ENCODE measurements at regions not wholly inside any gene's neighbourhood (a gene's known extent, or its start where the extent isn't known, plus 50 kb on each side); places are given as distances from the start of the nearest gene placed in this dataset.

GRCh38 chr13:53512635-53513034, 484.0 kb downstream of the OLFM4 start:
- intact Hi-C loops (cut with DNase I; ENCODE audit: low total_unique reads) = no loop called here
- 41 to 42% methylated on average over 1 of the region's 1 CpG for WGBS, 2 donors
- DNase-seq (ENCODE audit: low spot score in 2 of 2) = no peak
- TF ChIP-seq CTCF (IDR thresholded peaks at IDR 0.05) = no peak
- TF ChIP-seq POLR2A (IDR thresholded peaks at IDR 0.05) = no peak
- H3K4me3 ChIP-seq (ENCODE audit: low read depth, poor library complexity, severe bottlenecking) = no peak overlapping the region

- no peak for TF ChIP-seq POLR2A (IDR thresholded peaks at IDR 0.05)
- TF ChIP-seq CTCF (IDR thresholded peaks at IDR 0.05) = no peak
- WGBS, 2 donors = 56 to 60% methylated on average over 4 of the region's 4 CpGs
- intact Hi-C loops (cut with DNase I; ENCODE audit: low total_unique reads) = no loop called here
- no peak for DNase-seq (ENCODE audit: low spot score in 2 of 2)
- no peak overlapping the region for H3K4me3 ChIP-seq (ENCODE audit: low read depth, poor library complexity, severe bottlenecking)
Measured at GRCh38 chr13:53513226-53513625, 484.6 kb downstream of the OLFM4 start.

GRCh38 chr13:53520132-53520531, 491.5 kb downstream of the OLFM4 start:
- TF ChIP-seq CTCF (IDR thresholded peaks at IDR 0.05) = no peak
- no peak for TF ChIP-seq POLR2A (IDR thresholded peaks at IDR 0.05)
- intact Hi-C loops (cut with DNase I; ENCODE audit: low total_unique reads) = no loop called here
- no peak overlapping the region for H3K4me3 ChIP-seq (ENCODE audit: low read depth, poor library complexity, severe bottlenecking)
- no peak for DNase-seq (ENCODE audit: low spot score in 2 of 2)

GRCh38 chr13:53522034-53522433, 493.4 kb downstream of the OLFM4 start:
- TF ChIP-seq POLR2A (IDR thresholded peaks at IDR 0.05) (no peak), CTCF (IDR thresholded peaks at IDR 0.05) (no peak)
- DNase-seq (ENCODE audit: low spot score in 2 of 2) = no peak
- intact Hi-C loops (cut with DNase I; ENCODE audit: low total_unique reads) = no loop called here

GRCh38 chr13:53537586-53537985, 509.0 kb downstream of the OLFM4 start:
- intact Hi-C loops (cut with DNase I; ENCODE audit: low total_unique reads) = no loop called here
- 54 to 67% methylated on average over 1 of the region's 1 CpG for WGBS, 2 donors
- TF ChIP-seq POLR2A (IDR thresholded peaks at IDR 0.05) (no peak), CTCF (IDR thresholded peaks at IDR 0.05) (no peak)
- DNase-seq (ENCODE audit: low spot score in 2 of 2) = no peak
- H3K4me3 ChIP-seq (ENCODE audit: low read depth, poor library complexity, severe bottlenecking) = no peak overlapping the region

More at GRCh38 chr13:53522034-53522433, 493.4 kb downstream of the OLFM4 start:
- H3K4me3 ChIP-seq (ENCODE audit: low read depth, poor library complexity, severe bottlenecking) = no peak overlapping the region

GRCh38 chr13:53545340-53545941, 516.8 kb downstream of the OLFM4 start:
- DNase-seq (ENCODE audit: low spot score in 2 of 2) = peak in 1 of 2 donors; percentile 58
- TF ChIP-seq CTCF (IDR thresholded peaks at IDR 0.05) (no peak), POLR2A (IDR thresholded peaks at IDR 0.05) (no peak)
- intact Hi-C loops (cut with DNase I; ENCODE audit: low total_unique reads) = no loop called here
- 88% methylated on average over 1 of the region's 1 CpG; no CpG with 5 or more reads in 1 of the 2 donors for WGBS, 2 donors
- no peak overlapping the region for H3K4me3 ChIP-seq (ENCODE audit: low read depth, poor library complexity, severe bottlenecking)
